CD4-positive, alpha-beta memory T cell (primary cell): ENCODE measurements at regions not wholly inside any gene's neighbourhood (a gene's known extent, or its start where the extent isn't known, plus 50 kb on each side); places are given as distances from the start of the nearest gene placed in this dataset.
"Not testable (repeated sequence)": the region's sequence is repeated elsewhere in the genome, so short reads cannot be mapped to it uniquely, and the experiment has no call there.

Experiments used
- CTCF ChIA-PET: fragments of 350-600 bp; sonication (Branson Sonifier 250); formaldehyde crosslinking; loops from one replicate; lab custom pipeline; 2021; ENCODE audit warnings: inconsistent platforms; ENCODE audit not compliant: partially characterized antibody; lab: Charles Lee
- POLR2A ChIA-PET: fragments of 350-600 bp; sonication (Branson Sonifier 250); formaldehyde crosslinking; loops from one replicate; lab custom pipeline; 2021; ENCODE audit not compliant: partially characterized antibody; lab: Charles Lee
- DNase-seq, 5 donors: peaks; one replicate each; pipeline versions ENCODE4 v3.0.0 to v3.0.0-alpha.2; 2020 to 2022; ENCODE audit warnings: mixed read lengths in 1 of 5
- H3K27ac ChIP-seq: one replicate; pipeline ENCODE4 v1.7.0; 2013; ENCODE audit warnings: low read depth, low read length
- H3K27me3 ChIP-seq: 2 replicates; pipeline ENCODE4 v1.7.0; 2013; ENCODE audit warnings: mild to moderate bottlenecking, low read length, moderate library complexity; ENCODE audit not compliant: insufficient read depth
- H3K36me3 ChIP-seq: 2 replicates; pipeline ENCODE4 v1.7.0; 2013; ENCODE audit warnings: mild to moderate bottlenecking, low read length, moderate library complexity; ENCODE audit not compliant: insufficient read depth
- H3K4me1 ChIP-seq: 2 replicates; pipeline ENCODE4 v1.7.0; 2013; ENCODE audit warnings: mild to moderate bottlenecking, low read length, moderate library complexity; ENCODE audit not compliant: insufficient read depth
- H3K4me3 ChIP-seq, 2 donors: one replicate each; pipeline ENCODE4 v1.7.0; 2013; ENCODE audit warnings: low read length in 2 of 2, mild to moderate bottlenecking in 1 of 2
- H3K9me3 ChIP-seq, 2 donors: one replicate each; pipeline ENCODE4 v1.7.0; 2013; ENCODE audit warnings: low read length in 2 of 2, control low read depth in 1 of 2; ENCODE audit not compliant: control insufficient read depth in 1 of 2
- H3K27ac Mint-ChIP-seq, 7 donors: one replicate each; pipeline ENCODE4 v1.8.0; 2020 to 2021; ENCODE audit warnings: mixed read lengths in 7 of 7, mild to moderate bottlenecking in 6 of 7, inconsistent platforms in 3 of 7, moderate library complexity in 3 of 7
- H3K27me3 Mint-ChIP-seq, 2 donors: one replicate each; pipeline ENCODE4 v1.8.0; 2020 to 2021; ENCODE audit warnings: mixed read lengths in 2 of 2
- H3K36me3 Mint-ChIP-seq, 2 donors: one replicate each; pipeline ENCODE4 v1.8.0; 2020 to 2021; ENCODE audit warnings: mixed read lengths in 2 of 2, inconsistent platforms in 1 of 2, mild to moderate bottlenecking in 1 of 2
- H3K4me1 Mint-ChIP-seq, 4 donors: one replicate each; pipeline ENCODE4 v1.8.0; 2020 to 2021; ENCODE audit warnings: mixed read lengths in 4 of 4, mild to moderate bottlenecking in 1 of 4
- H3K4me3 Mint-ChIP-seq, 8 donors: one replicate each; pipeline ENCODE4 v1.8.0; 2020 to 2021; ENCODE audit warnings: mixed read lengths in 8 of 8, mild to moderate bottlenecking in 7 of 8, moderate library complexity in 6 of 8, inconsistent platforms in 3 of 8
- H3K9me3 Mint-ChIP-seq, 8 donors: one replicate each; pipeline ENCODE4 v1.8.0; 2020 to 2021; ENCODE audit warnings: mixed read lengths in 8 of 8, mild to moderate bottlenecking in 5 of 8, inconsistent platforms in 3 of 8, moderate library complexity in 1 of 8
- intact Hi-C: fragments of 100-400 bp; cut with micrococcal nuclease; formaldehyde crosslinking; loops from one replicate; pipeline ENCODE4 v1.15.1; 2023

DNA sequence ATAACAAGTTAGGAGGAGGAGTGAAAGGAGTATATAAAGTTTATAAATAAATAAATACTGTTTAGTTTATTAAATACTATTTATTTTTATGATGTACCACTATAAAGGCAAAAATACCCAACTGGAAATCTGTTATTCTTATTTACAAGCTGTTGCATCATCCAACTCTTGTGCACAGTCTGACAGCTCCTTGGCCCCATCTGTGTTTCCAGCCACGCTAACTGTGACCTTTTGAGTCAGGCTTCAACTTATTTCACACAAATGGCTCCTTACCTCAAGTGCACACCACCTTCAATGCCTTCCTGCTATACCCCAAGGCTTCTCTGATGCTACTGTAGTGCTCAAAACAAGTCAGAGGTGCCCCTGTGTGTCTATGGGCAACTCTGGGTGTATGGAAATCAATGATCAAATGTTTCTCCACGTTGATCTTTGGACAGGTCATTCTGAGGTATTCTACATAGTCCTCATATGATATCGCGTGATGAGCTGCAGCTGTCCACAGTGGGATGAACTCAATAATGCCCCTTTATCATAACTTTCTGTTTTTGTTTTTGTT, 303.2 kb upstream of the GRAMD2B start:
- H3K27me3 Mint-ChIP-seq, result no peaks in the 10 kb centered on the region
- intact Hi-C loops, result no loop called here
- Histone ChIP-seq H3K36me3 (no peaks in the 10 kb centered on the region), H3K27me3 (no peaks in the 10 kb centered on the region), H3K4me1 (no peaks in the 10 kb centered on the region), H3K9me3 (no peaks in the 10 kb centered on the region), H3K27ac (no peak overlapping the region), H3K4me3 (no peak overlapping the region)
- H3K9me3 Mint-ChIP-seq, result peaks cover 0 to 5% (median 2%) of the 10 kb centered on the region in 8 donors
- ChIA-PET CTCF (no interaction called here), POLR2A (no interaction called here)
- H3K36me3 Mint-ChIP-seq, result no peaks in the 10 kb centered on the region
- no peak for DNase-seq
- no peak overlapping the region for H3K4me3 Mint-ChIP-seq
- H3K4me1 Mint-ChIP-seq, result no peaks in the 10 kb centered on the region
- no peak overlapping the region for H3K27ac Mint-ChIP-seq

DNA sequence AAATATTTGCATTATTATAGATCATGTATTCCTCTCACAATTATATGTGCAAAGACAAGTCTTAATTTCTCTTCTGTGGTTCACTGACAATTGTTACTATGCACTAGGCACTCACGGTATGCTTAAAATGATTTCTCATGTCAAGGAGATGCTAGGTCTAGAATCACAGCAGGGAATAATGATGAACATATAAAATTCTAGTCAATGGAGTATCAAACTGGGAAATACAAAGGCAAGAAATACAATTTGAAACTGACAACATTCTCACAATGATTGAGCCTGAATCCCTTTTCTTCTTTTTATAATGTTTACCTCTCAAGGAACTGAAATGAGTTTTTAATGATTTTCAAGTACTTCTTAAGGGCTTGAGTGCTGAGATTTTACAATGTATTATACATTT, 302.3 kb upstream of the GRAMD2B start:
- H3K9me3 ChIP-seq, result no peaks in the 10 kb centered on the region
- Mint-ChIP-seq H3K9me3 (peaks cover 0 to 2% (median 0%) of the 10 kb centered on the region in 8 donors), H3K36me3 (no peaks in the 10 kb centered on the region), H3K27ac (no peak overlapping the region), H3K4me3 (no peak overlapping the region), H3K27me3 (no peaks in the 10 kb centered on the region), H3K4me1 (no peaks in the 10 kb centered on the region)
- DNase-seq, result no peak
- ChIA-PET CTCF (no interaction called here), POLR2A (no interaction called here)
- H3K36me3 ChIP-seq, result no peaks in the 10 kb centered on the region
- H3K4me1 ChIP-seq, result no peaks in the 10 kb centered on the region
- H3K27ac ChIP-seq, result no peak overlapping the region
- intact Hi-C loops, result no loop called here
- H3K27me3 ChIP-seq, result no peaks in the 10 kb centered on the region
- H3K4me3 ChIP-seq, result no peak overlapping the region

DNA sequence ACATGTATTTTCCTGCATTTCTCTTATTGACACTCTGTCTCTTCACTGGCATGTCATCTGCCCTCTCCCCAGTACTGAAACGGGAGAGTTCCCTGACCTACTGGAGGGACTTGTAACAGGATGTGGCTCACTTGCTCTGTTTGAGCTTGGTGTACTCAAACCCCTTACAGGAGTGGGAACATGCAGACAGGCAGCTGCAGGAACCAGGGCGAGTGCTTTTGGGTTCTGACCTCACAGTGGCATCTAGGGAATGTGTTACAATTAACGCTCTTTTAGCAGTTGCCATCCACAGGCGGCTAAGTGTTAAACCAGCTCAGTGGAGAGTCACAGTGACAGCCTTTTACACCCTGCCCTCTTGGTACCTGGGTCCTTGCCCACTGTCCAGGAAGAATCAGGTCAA, 300.3 kb upstream of the GRAMD2B start:
- CTCF ChIA-PET, result no interaction called here
- intact Hi-C loops, result no loop called here
- Mint-ChIP-seq H3K36me3 (no peaks in the 10 kb centered on the region), H3K27ac (no peak overlapping the region), H3K27me3 (no peaks in the 10 kb centered on the region), H3K4me1 (no peaks in the 10 kb centered on the region), H3K4me3 (no peak overlapping the region), H3K9me3 (peaks cover 0 to 6% (median 0%) of the 10 kb centered on the region in 8 donors)
- no peaks in the 10 kb centered on the region for H3K27me3 ChIP-seq
- H3K9me3 ChIP-seq, result no peaks in the 10 kb centered on the region
- H3K4me1 ChIP-seq, result no peaks in the 10 kb centered on the region
- no peak overlapping the region for H3K27ac ChIP-seq
- DNase-seq, result no peak
- no peak overlapping the region for H3K4me3 ChIP-seq
- POLR2A ChIA-PET, result no interaction called here
- no peaks in the 10 kb centered on the region for H3K36me3 ChIP-seq

DNA sequence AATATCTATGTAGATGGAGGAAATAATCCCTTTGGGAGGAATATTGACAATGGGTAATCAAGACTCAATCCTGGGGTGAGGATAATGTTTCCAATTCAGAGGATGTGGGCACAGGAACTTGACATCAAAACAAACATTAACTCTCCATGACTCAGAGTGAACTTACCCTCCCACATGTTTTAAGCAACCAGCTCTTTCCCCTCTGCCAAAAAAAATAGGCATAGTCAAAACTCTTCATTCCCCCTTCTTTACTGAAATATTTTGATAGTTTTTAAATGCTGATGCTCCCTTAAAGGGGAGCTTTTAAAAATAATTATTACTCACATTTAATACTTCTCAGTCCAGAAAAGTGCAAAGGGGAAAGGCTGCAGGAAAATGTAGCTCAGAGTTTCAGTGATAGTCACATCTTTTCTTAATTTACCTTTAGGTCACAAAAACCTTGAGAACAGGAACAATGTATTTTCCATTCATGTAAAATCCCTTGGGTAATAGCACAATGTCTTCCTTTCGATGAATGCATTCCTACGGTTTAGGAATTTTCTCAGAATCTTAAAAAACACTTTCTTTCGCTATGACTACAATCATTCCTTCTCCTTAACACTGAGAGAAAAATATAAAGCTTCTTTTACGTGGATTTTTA, 298.4 kb upstream of the GRAMD2B start:
- Mint-ChIP-seq H3K4me1 (no peaks in the 10 kb centered on the region), H3K27me3 (no peaks in the 10 kb centered on the region), H3K36me3 (no peaks in the 10 kb centered on the region), H3K9me3 (peaks cover 0 to 12% (median 2%) of the 10 kb centered on the region in 8 donors), H3K4me3 (no peak overlapping the region), H3K27ac (no peak overlapping the region)
- POLR2A ChIA-PET, result no interaction called here
- intact Hi-C loops, result no loop called here
- Histone ChIP-seq H3K27me3 (no peaks in the 10 kb centered on the region), H3K4me3 (no peak overlapping the region), H3K9me3 (no peaks in the 10 kb centered on the region), H3K36me3 (no peaks in the 10 kb centered on the region), H3K4me1 (no peaks in the 10 kb centered on the region), H3K27ac (no peak overlapping the region)
- no peak for DNase-seq
- CTCF ChIA-PET, result no interaction called here

DNA sequence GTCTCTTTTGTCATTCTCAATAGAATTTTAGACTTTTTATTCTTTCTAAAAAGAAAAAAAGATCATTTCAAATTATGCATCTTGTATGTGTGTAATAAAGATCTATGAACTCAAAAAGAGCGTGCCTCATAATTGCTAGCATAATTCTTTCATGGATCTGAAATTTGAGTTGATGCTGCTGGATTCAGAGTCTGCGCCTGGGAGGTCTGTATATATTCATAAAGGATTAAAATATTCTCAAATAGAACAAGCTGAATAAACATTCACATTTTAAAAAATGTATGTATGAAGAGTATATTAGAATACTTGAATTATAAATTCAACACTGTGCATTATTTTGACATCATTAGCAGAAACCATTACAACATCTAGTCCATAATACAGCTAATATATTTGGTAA, 297.8 kb upstream of the GRAMD2B start:
- Mint-ChIP-seq H3K27me3 (no peaks in the 10 kb centered on the region), H3K4me1 (no peaks in the 10 kb centered on the region), H3K9me3 (peaks cover 0 to 14% (median 2%) of the 10 kb centered on the region in 8 donors), H3K4me3 (no peak overlapping the region), H3K27ac (no peak overlapping the region), H3K36me3 (no peaks in the 10 kb centered on the region)
- Histone ChIP-seq H3K36me3 (no peaks in the 10 kb centered on the region), H3K4me1 (no peaks in the 10 kb centered on the region), H3K4me3 (no peak overlapping the region), H3K27ac (no peak overlapping the region), H3K27me3 (no peaks in the 10 kb centered on the region), H3K9me3 (no peaks in the 10 kb centered on the region)
- DNase-seq, result no peak
- POLR2A ChIA-PET, result no interaction called here
- intact Hi-C loops, result no loop called here
- CTCF ChIA-PET, result no interaction called here

DNA sequence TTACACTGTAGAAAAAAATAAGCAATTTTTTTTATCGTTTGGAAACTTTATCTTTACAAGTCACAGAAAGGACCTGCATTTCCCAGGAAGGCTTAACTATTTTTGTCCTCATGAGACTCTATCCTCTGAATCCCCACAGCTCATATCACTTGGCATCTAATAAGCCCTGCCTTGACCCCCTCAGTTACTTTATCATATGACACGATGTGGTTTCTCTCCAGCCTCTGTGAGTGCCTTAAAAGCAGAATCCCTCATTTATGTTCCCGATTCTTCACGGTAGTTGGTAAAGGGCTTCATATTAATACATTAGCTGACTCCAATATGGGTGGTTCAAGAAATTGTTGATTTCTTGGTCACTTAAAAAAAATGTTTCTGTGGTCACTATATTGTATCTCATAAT, 296.6 kb upstream of the GRAMD2B start:
- H3K27me3 ChIP-seq, result no peaks in the 10 kb centered on the region
- H3K9me3 ChIP-seq, result no peaks in the 10 kb centered on the region
- no peaks in the 10 kb centered on the region for H3K4me1 ChIP-seq
- H3K27ac Mint-ChIP-seq, result no peak overlapping the region
- H3K36me3 ChIP-seq, result no peaks in the 10 kb centered on the region
- no peak for DNase-seq
- intact Hi-C loops, result no loop called here
- no peak overlapping the region for H3K4me3 ChIP-seq
- H3K4me1 Mint-ChIP-seq, result no peaks in the 10 kb centered on the region
- H3K9me3 Mint-ChIP-seq, result peaks cover 0 to 16% (median 2%) of the 10 kb centered on the region in 8 donors
- H3K27ac ChIP-seq, result no peak overlapping the region
- no peaks in the 10 kb centered on the region for H3K36me3 Mint-ChIP-seq
- H3K27me3 Mint-ChIP-seq, result no peaks in the 10 kb centered on the region
- CTCF ChIA-PET, result no interaction called here
- POLR2A ChIA-PET, result no interaction called here
- H3K4me3 Mint-ChIP-seq, result no peak overlapping the region

DNA sequence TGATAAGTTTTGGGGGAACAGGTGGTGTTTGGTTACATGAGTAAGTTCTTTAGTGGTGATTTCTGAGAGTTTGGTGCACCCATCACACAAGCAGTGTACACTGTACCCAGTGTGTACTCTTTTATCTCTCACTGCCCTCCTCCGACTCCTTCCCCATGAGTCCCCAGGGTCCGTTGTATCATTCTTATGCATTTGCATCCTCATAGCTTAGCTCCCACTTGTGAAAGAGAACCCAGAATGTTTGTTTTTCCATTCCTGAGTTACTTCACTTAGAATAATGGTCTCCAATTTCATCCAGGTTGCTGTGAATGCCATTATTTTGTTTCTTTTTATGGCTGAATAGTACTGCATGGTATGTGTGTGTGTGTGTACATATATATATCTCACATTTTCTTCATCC, 295.8 kb upstream of the GRAMD2B start:
- CTCF ChIA-PET, H3K27me3 ChIP-seq, H3K4me1 Mint-ChIP-seq, H3K36me3 ChIP-seq, DNase-seq, H3K27ac ChIP-seq, POLR2A ChIA-PET, H3K4me1 ChIP-seq, H3K9me3 ChIP-seq, intact Hi-C loops, H3K4me3 Mint-ChIP-seq, H3K36me3 Mint-ChIP-seq, H3K27me3 Mint-ChIP-seq, H3K27ac Mint-ChIP-seq, H3K4me3 ChIP-seq: not testable (repeated sequence)
- peaks cover 0 to 16% (median 2%) of the 10 kb centered on the region in 8 donors for H3K9me3 Mint-ChIP-seq
